ENCODE measurements at regions not wholly inside any gene's neighbourhood (a gene's known extent, or its start where the extent isn't known, plus 50 kb on each side); places are given as distances from the start of the nearest gene placed in this dataset.

DNA sequence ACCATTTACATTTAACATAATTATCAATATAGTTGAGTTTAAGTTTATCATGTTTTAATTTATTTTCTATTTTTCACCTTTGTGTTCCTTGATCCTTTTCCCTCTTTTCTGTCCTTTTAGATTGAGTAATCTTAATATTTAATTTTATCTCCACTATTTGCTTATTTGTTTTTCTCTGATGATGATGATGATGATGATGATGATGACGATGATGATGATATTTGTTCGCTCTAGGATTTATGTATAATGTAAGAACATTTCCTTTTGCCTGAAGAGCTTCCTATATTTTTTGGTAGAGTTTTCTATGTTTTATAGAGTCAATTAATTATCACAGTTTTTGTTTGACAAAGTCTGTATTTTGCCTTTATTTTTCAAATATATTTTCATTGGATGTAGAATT is 104.2 kb downstream of the GLRX3 start:
- TF ChIP-seq, protein P1, sequence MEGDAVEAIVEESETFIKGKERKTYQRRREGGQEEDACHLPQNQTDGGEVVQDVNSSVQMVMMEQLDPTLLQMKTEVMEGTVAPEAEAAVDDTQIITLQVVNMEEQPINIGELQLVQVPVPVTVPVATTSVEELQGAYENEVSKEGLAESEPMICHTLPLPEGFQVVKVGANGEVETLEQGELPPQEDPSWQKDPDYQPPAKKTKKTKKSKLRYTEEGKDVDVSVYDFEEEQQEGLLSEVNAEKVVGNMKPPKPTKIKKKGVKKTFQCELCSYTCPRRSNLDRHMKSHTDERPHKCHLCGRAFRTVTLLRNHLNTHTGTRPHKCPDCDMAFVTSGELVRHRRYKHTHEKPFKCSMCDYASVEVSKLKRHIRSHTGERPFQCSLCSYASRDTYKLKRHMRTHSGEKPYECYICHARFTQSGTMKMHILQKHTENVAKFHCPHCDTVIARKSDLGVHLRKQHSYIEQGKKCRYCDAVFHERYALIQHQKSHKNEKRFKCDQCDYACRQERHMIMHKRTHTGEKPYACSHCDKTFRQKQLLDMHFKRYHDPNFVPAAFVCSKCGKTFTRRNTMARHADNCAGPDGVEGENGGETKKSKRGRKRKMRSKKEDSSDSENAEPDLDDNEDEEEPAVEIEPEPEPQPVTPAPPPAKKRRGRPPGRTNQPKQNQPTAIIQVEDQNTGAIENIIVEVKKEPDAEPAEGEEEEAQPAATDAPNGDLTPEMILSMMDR (conservative IDR thresholded peaks at IDR 0.05; ENCODE audit: low read depth, low read length): no peak
- TF ChIP-seq EZH2phosphoT487 (IDR thresholded peaks at IDR 0.05; ENCODE audit: borderline replicate concordance, low read length): no peak
